HG02840 (cell line): ENCODE measurements at regions not wholly inside any gene's neighbourhood (a gene's known extent, or its start where the extent isn't known, plus 50 kb on each side); places are given as distances from the start of the nearest gene placed in this dataset.
"Not testable (repeated sequence)": the region's sequence is repeated elsewhere in the genome, so short reads cannot be mapped to it uniquely, and the experiment has no call there.

ENCODE experiments used
- ATAC-seq: cut with Tn5 transposase; IDR thresholded peaks from one replicate; pipeline ENCODE4 v1.9.1; 2021; ENCODE audit warnings: mild to moderate bottlenecking, moderate library complexity, moderate number of reproducible peaks; ENCODE audit not compliant: unreplicated experiment, low FRiP score

DNA sequence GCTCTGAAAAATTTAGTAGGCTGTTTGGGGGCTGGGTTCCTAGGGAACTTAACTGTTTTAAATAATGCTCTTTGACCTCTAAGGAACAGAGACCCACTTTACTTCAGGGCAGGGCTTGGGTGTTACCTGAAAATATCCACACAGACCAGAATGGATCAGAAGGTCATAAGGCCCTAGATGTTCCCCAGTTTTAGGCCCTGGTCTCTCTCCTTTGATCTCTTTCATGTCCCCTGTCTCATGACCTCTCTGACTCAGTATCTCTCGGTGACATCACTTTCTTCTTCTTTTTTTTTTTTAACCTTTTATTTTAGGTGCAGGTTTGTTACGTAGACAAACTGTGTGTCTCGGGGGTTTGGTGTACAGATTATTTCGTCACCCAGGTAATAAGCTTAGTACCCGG, 272.1 kb upstream of the SGK1 start:
- ATAC-seq, result no peak

DNA sequence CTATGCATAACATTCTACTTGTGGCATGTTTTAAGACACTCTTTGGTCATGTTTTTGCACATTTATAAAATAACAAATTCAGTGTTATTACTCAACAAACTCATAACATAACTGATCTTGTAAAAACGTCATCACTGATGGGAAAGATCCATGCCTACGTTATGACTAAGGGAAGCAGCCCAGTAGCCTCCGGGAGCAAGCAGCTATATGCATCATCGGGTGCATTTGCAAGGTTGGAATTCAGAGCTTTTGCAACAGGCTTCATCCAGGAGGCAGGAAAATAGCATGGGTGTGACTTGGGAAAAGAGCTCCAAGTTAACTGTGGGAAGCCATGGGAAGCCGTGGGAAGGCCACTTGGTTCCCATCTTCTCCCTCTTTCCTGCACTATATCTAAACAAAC, 271.6 kb upstream of the SGK1 start:
- ATAC-seq, result no peak

DNA sequence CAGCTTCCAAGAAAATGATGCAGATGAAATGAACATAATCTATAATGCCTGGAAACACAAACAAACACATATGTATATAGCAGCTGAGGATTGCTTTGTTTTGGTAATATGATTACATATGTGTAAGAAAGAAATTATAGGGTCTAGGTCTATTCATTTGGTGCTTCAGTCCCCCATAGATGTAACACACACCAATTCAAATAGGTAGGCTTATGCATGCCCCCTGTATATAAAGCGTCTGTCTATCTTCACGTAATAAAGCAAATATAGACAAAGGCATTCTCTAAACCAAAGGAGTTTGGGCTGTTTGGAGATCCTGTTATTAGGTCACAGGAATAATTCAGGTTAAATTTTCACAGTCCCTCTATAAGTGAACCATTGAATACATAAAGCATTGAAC, 270.4 kb upstream of the SGK1 start:
- ATAC-seq, result no peak

DNA sequence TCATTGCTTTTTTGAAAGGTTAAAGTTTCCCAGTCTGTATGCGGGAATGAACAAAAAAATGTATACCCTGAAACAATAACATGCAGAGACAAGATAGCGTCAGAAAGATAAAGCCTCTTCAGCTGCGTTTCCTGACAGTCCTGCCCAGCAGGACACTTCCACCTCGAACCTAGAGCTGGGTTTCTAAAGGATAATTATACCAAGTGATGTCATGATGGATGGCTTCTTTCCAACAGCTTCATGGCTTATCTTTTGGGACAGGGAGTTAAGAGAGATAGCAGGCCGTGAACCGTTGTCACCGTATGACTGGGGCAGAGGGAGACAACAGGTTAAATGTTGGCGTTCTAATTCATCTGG, 267.6 kb upstream of the SGK1 start:
- ATAC-seq, result no peak

DNA sequence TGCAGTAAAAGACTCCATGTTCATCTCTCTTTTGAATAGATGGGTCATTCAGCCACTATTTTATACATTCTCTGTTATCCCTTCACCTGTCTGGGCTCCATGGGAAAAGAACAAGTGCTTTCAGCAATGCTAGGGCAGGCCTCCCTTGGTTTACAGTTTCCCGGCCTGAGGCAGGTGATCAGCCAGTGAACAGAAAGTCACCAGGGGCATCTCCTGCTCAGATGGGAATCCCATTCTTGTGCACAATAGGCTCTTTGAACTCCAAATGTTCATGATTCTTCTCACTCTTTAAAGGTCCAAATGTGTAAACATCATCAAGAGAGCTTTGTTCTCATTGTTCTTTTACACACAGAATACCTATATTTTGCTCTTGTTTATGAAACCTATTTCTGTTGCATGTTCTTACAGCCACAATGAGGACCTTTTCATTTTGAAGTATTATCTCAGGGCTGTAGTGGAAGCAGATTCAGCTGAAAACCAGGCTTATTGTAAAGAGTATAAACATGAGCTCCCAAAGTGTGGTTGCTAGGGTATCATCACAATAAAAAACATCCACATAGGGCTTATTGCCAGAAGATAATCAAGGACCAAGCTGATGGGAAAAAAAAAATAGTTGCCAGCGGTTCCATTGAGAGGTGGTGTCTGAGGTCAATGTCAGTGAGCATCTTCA, 267.1 kb upstream of the SGK1 start:
- no peak for ATAC-seq

DNA sequence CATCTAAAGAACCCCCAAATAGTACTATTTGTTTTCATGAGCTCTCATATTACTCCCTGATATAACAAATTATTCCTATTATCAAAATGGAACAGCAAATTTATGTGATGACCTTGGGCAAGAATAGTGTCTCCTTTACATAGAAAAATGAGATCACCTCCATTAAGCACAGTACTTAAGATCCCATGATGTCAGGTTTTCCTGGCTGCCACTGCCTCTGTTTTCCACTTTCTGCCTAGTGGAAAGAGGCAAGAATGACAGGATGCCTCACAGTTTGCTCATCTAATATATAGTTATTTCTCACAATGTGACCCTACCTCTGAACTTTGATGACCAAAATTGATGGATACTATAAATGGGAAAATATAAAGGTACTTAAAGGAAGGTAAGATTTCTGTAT, 260.1 kb upstream of the SGK1 start:
- ATAC-seq, result no peak

DNA sequence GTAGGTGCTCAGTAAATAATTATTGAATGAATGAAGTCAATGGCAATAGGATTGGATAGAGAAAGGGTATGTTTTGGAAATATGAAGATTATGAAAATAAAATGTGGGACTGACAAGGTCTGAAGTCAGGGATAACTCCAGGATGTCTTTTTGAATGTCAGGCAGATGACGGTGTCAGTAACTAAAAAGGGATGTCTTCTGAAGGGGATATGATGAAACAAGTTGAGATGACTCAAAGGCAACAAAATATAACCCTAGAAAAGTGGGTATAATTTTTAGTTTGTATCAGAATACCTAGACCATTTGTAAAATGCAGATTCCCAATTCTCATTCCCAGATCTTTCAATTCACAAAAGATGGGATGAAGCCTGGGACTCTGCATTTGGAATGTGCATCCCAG, 257.3 kb upstream of the SGK1 start:
- ATAC-seq, result no peak

DNA sequence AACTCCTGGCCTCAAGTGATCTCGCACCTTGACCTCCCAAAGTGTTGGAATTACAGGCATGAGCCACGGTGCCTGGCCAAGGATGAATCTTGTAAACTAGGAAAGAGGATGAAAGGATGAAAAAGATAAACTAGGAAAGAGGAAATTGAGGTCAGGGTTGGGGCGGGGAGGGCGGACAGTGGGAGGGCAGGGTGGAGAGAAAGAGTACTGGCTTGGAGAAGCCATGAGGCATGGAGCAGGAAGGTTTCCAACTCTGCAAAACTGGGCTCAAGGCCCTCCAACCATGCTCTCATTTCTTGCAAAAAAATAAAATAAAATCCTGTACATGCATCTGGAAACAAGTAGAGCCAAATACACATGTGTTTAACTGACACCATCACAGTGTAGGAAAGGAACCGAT, 256.6 kb upstream of the SGK1 start:
- ATAC-seq, result no peak

DNA sequence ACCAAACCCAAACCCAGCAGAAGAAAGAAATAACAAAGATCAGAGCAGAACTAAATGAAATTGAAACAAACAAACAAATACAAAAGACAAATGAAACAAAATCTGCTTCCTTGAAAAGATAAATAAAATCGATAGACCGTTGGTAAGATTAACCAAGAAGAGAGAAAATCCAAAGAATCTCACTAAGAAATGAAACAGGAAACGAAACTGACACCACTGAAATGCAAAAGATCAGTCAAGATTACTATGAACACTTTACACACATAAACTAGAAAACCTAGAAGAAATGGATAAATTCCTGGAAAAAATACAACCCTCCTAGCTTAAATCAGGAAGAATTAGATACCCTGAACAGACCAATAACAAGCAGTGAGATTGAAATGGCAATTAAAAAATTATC, 252.1 kb upstream of the SGK1 start:
- ATAC-seq, result not testable (repeated sequence)

DNA sequence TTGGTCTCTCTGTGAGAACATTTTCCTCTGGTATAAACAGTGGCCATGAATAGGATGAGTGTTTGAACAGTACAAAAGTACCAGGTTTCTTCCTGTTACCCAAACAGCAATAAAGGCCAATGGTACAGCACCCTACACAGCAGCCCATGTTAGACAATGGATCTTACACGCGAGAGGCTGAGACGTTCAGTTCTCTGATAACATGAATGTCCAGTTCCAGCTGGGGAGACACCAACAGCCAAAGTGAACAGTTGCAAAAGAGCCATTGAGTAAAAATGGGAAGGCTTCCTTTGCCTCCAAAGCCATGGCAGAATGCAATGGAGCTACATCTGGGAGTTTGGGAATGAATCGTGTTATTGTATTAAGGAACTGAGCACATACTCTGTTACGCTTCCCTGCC, 246.8 kb upstream of the SGK1 start:
- no peak for ATAC-seq

DNA sequence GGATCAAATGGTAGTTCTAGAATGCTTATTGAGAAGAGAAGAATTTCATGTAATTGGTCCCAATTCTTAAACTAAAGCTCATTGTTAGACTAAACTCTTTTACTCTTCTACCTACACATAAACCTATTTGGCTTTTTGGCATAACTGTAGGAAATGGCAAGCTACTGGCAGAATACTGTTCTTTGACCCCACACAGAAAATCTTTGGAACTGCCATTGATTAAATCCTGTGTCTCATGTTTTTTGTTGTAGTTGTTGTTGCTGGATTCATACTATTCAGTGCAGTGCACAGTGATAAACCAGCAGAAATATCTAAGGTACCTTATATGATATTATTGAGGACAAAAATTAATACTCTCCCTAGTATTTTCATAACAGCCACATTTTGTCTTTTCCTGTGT, 242.1 kb upstream of the SGK1 start:
- no peak for ATAC-seq

DNA sequence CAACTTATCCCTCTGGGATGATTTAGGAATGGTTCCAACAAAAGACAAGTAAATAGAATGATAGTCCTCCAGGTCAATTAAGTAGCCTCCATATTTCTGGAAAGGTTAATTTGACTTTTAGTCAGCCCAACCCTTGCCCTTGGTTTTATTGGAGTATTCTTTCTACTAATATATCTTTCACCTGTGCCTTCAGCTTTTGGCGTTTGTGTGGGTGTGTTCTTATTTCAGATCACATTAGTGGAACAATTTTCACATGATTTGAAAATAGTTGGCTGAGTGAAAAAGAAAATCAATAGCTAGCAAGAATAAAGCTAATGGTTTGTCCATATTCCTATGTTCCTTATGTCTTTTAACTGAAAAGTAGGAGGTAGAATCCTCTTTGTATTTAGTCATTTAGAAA, 239.6 kb upstream of the SGK1 start:
- no peak for ATAC-seq

DNA sequence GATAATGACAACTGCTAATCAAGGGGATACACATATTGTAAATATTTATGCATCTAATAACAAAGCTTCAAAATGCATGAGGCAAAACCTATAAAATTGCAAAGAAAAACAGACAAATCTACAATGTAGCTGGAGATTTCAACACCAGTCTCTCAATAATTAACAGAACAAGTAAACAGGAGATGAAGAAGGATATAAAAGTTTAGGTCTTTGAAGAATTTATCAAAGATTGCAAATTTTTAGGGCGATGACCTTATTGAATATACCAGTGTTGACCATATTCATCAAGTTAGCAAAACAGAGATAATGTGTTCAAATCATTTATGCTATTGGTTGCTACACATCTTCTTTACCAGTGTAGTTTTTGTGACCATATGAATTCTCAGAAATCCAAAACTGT, 237.8 kb upstream of the SGK1 start:
- no peak for ATAC-seq

DNA sequence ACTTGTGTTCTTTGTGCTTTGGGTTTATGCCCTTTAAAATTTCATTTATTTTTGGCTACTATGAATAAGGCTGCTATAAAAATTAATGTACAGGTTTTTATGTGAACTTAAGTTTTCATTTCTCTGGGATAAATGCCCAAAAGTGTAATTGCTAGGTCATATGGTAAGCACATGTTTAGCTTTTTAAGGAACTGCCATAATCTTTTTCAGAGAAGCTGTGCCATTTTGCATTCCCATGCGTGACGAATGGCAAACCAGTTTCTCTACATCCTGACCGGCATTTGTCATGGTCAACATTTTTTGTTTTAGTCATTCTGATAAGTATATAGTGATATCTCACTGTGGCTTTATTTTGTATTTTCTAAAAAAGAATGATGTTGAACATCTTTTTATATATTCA, 236.0 kb upstream of the SGK1 start:
- no peak for ATAC-seq

DNA sequence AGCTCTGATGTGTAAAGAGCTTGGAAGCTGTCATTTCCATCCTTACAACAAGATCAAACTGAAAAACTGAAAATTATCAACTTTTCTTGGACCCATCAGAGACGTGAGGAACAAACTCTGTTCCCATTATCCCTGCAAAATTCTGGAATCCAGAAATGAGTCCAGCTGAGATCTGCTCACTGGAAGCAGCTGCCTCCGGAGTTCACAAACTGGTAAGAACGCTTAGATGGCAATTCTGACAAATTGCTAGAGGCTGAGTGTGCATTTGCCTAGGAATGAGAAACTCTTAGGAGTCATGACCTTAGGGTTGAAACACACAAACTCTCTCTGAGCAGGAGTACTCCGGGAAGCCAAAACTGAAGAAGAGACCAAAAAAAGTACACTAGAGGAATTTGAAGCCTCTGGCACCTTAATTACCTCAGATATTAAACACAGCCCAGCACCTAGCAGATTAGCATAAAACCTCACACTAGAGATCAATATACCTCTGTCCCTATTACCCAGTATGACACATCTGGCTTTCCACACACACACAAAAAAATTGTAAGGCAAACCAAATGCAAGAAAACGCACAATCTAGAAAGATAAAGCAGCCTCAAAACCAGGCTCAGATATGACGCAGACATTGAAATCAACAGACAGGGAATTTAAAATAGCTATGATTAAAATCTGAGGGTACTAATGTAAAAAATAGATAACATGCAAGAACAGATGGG, 233.5 kb upstream of the SGK1 start:
- no peak for ATAC-seq

DNA sequence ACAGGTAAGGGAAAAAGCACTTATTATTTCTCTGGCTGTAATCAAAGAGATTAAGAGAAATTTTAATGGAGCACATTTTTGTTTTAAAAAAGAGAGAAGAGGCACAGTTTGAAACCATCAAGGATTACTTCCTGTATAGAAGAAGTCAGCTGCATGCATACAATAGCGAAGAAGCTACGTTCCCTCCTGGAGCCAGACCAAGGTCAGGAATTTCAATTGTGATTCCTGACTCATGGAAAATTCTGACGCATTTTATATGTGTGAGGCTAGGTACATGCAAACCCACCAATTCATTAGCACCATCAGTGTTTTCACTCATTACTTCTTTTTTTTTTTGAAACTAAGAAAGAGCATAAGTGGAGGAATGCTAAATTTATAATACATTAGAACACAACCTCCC, 232.7 kb upstream of the SGK1 start:
- no peak for ATAC-seq

DNA sequence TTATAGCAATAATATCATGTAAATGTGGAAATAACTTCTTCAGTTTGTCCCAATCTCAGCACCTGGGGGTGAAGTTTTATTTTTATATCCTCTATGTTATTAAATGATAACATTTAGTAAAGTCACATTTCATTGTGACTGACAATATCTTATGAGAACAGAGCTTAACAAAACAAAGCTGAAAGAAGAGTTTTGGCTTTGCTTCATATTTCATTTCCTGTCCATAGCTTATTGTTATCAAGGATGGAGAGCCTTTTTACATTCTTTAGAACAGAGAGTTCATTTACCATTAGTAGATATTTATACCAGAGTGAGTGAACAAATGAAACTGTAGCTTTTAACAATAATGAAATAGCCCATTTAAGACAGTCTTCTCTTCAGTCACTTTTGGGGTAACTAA, 231.9 kb upstream of the SGK1 start:
- no peak for ATAC-seq

DNA sequence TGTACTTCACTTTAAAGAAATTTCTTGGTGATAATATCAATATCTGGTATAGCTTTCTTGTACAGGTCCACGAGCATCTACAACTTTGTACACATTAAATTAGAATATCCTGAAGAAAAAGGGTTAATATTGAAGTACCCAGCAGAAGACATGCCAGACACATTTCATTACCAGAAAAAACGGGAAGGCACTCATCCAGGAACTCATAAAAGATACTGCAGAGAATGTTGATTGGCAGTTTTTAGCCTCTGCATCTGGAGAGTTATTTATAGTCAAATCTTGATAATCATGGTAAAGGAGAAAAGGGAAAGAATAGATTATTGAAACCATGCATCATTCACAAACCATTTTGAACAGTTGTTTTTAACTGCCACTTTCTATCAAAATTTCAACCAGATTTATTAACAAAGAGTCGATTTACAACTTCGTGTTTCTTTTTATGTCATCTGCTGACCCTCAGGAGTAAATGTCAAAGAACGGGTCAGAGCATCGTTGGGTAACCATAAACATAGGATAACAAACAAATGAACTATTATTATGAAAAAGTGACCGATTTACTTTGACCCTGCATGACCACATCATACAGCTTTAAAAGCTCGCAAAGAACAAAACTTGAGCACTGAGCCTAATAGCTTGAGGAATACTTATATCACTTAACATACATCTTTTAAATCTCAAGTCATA, 229.2 kb upstream of the SGK1 start:
- no peak for ATAC-seq

DNA sequence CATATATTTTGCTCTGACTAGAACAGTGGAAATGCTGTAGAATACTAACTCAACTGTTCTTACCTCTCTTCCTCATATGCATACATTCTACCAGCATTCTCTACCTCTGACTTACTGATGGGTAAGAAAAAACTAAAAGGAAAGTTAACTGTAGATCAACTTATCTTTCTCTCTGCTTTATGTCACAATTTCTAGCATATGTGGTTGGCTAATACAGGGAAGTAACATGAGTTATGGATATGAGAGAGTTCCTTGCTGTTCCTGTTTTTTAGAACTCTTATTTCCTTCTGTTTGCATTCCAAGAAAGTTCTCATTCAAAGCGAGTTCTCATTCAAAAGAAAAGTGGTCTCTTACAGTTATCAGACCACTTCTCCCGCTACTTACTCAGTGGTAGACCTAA, 226.8 kb upstream of the SGK1 start:
- ATAC-seq, result no peak

DNA sequence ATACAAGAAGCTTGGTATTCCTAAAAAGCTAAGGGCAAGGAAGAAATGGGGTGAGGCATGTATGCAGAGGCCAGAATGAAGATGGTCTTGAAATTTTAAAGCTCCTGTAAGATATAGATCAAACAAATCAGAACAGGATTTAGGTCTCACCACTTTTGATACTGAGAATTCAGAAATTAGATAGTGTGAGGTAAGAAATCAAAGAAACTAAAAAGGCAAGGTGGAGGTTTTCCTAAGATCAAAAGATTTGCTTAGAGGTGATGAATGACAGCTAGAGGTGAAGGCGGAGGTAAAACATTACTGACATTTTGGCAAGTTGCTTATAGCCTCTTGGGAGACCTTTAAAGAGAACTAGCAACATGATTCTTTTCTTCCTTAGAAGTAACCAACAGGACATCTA, 225.2 kb upstream of the SGK1 start:
- ATAC-seq, result no peak

DNA sequence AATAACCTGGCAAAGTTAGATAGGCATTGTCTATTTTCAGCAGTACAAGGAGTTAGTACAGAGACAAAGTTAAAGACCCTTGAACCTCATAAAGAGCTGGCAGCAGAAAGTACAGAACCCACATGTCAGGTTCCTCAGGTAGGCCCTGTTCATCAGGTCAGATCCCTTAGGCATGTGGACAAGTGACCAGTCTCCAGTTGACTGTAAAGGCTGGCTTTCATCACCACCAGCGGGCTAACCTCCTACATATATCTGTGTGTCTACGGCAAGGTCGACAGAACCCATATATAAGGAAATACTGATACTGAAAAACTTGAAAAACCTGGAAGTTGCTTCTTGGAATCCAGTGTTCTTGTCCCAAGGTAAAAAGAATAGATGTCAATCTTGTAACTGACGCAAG, 223.1 kb upstream of the SGK1 start:
- no peak for ATAC-seq

DNA sequence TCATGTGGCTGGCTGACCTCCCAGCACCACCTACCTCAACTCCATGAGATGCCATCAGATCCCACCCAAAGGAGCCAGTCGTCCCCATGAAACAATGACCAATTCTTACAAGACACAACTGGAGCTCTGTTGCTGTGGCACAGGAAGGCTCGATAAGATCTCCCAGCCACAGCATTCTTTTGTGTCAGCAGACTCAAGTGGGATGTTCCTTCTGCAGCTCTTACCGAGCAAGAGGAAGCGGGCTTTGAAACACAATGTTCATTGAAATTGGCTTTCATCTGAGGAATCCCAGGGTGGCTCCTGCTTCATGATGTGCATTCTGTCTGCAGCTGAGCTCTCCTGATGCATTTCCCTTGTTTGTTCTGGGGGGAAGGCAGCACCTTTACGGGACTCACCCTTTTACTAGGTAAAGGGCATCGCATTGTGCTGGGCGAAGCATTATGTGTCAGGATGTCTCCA, 222.0 kb upstream of the SGK1 start:
- ATAC-seq, result no peak
